ENCODE measurements at regions not wholly inside any gene's neighbourhood (a gene's known extent, or its start where the extent isn't known, plus 50 kb on each side); places are given as distances from the start of the nearest gene placed in this dataset.

- Histone ChIP-seq H4K20me1 (ENCODE audit: insufficient read depth) (no peaks in the 10 kb centered on the region), H3K36me3 (ENCODE audit: control insufficient read depth in 1 of 2, insufficient read depth in 2 of 2, low read length in 2 of 2) (no peaks in the 10 kb centered on the region), H3K79me2 (ENCODE audit: insufficient read depth, low read length) (no peaks in the 10 kb centered on the region), H3K27ac (ENCODE audit: low read depth, low read length) (no peak overlapping the region), H3K9ac (ENCODE audit: low read length) (no peak overlapping the region), H2AFZ (ENCODE audit: low read depth, low read length, poor library complexity, severe bottlenecking) (no peak overlapping the region), H3K4me2 (ENCODE audit: low read length) (no peak overlapping the region), H3K9me3 (ENCODE audit: control insufficient read depth in 1 of 2, insufficient read depth in 1 of 2, low read depth in 1 of 2, low read length in 2 of 2) (no peaks in the 10 kb centered on the region), H3K9me2 (ENCODE audit: insufficient read depth) (no peaks in the 10 kb centered on the region), H3K4me1 (ENCODE audit: control insufficient read depth in 1 of 2, insufficient read depth in 2 of 2, low read length in 2 of 2) (no peaks in the 10 kb centered on the region), H3K4me3 (replicated peaks in 1 of 2; ENCODE audit: low read depth in 1 of 2, low read length in 2 of 2) (no peak overlapping the region), H3K27me3 (ENCODE audit: insufficient read depth, low read length) (no peaks in the 10 kb centered on the region)
- no peak for DNase-seq (ENCODE audit: low read depth, low spot score)
- ChIA-PET RAD21 (ENCODE audit: low non-redundant PET in 1 of 2, low total read pairs in 2 of 2, uncharacterized antibody in 2 of 2, unreplicated experiment in 2 of 2) (no interaction called here), CTCF (no interaction called here), POLR2A (no interaction called here)
- BruUV-seq (replicated peaks) = no TSS peak
- no peak for ATAC-seq
- intact Hi-C loops (cut with micrococcal nuclease) = no loop called here
- no peak for TF ChIP-seq CBX3 (IDR thresholded peaks at IDR 0.05; ENCODE audit: low read depth)
Observed at GRCh38 chr6:22353101-22353500, 56.3 kb upstream of the PRL start.

- DNase-seq (ENCODE audit: low read depth, low spot score) (no peak), ATAC-seq (no peak)
- ChIA-PET POLR2A (no interaction called here), CTCF (no interaction called here), RAD21 (ENCODE audit: low non-redundant PET in 1 of 2, low total read pairs in 2 of 2, uncharacterized antibody in 2 of 2, unreplicated experiment in 2 of 2) (no interaction called here)
- H3K27ac ChIP-seq (ENCODE audit: low read depth, low read length) = no peak overlapping the region
- no peaks in the 10 kb centered on the region for H3K4me1 ChIP-seq (ENCODE audit: control insufficient read depth in 1 of 2, insufficient read depth in 2 of 2, low read length in 2 of 2)
- H3K9me3 ChIP-seq (ENCODE audit: control insufficient read depth in 1 of 2, insufficient read depth in 1 of 2, low read depth in 1 of 2, low read length in 2 of 2) = no peaks in the 10 kb centered on the region
- H3K9ac ChIP-seq (ENCODE audit: low read length) = no peak overlapping the region
- no peak overlapping the region for H3K4me3 ChIP-seq (replicated peaks in 1 of 2; ENCODE audit: low read depth in 1 of 2, low read length in 2 of 2)
- H4K20me1 ChIP-seq (ENCODE audit: insufficient read depth) = no peaks in the 10 kb centered on the region
- no TSS peak for BruUV-seq (replicated peaks)
- no peaks in the 10 kb centered on the region for H3K27me3 ChIP-seq (ENCODE audit: insufficient read depth, low read length)
- intact Hi-C loops (cut with micrococcal nuclease) = no loop called here
- H3K9me2 ChIP-seq (ENCODE audit: insufficient read depth) = no peaks in the 10 kb centered on the region
- no peaks in the 10 kb centered on the region for H3K36me3 ChIP-seq (ENCODE audit: control insufficient read depth in 1 of 2, insufficient read depth in 2 of 2, low read length in 2 of 2)
- TF ChIP-seq POLR2A (IDR thresholded peaks at IDR 0.05; ENCODE audit: borderline replicate concordance, extremely low read depth, insufficient read depth, insufficient read length) (no peak), REST (IDR thresholded peaks at IDR 0.05; ENCODE audit: low read depth) (no peak), TCF7L2 (IDR thresholded peaks at IDR 0.05; ENCODE audit: borderline replicate concordance, extremely low read depth, insufficient read depth, insufficient read length) (no peak), CTCF (IDR thresholded peaks at IDR 0.05 in 2 of 3, conservative IDR thresholded peaks at IDR 0.05 in 1 of 3; ENCODE audit: borderline replicate concordance in 1 of 3, insufficient read depth in 1 of 3, low read depth in 2 of 3, low read length in 2 of 3) (no peak), SIN3A (IDR thresholded peaks at IDR 0.05; ENCODE audit: low read depth) (no peak), SRF (IDR thresholded peaks at IDR 0.05; ENCODE audit: low read depth) (no peak), MAX (IDR thresholded peaks at IDR 0.05) (no peak), CBX3 (IDR thresholded peaks at IDR 0.05; ENCODE audit: low read depth) (no peak), SP1 (IDR thresholded peaks at IDR 0.05; ENCODE audit: low read depth) (no peak), CEBPB (IDR thresholded peaks at IDR 0.05; ENCODE audit: low read depth) (no peak), ATF3 (IDR thresholded peaks at IDR 0.05) (no peak), RAD21 (IDR thresholded peaks at IDR 0.05; ENCODE audit: low read depth) (no peak)
- no peak overlapping the region for H2AFZ ChIP-seq (ENCODE audit: low read depth, low read length, poor library complexity, severe bottlenecking)
- H3K4me2 ChIP-seq (ENCODE audit: low read length) = no peak overlapping the region
- no peaks in the 10 kb centered on the region for H3K79me2 ChIP-seq (ENCODE audit: insufficient read depth, low read length)
Observed at GRCh38 chr6:22356362-22356940, 59.6 kb upstream of the PRL start.

Data from HCT116 (cell line).